Upper lobe of left lung (tissue), 6 donors: ENCODE measurements at regions not wholly inside any gene's neighbourhood (a gene's known extent, or its start where the extent isn't known, plus 50 kb on each side); places are given as distances from the start of the nearest gene placed in this dataset.

ENCODE experiments used
- ATAC-seq, 2 donors: fragments of 200-7000 bp; cut with Tn5 transposase; one replicate each; pipeline ENCODE4 v1.9.1; 2022; ENCODE audit warnings: mild to moderate bottlenecking in 2 of 2, moderate library complexity in 2 of 2; ENCODE audit not compliant: low FRiP score in 2 of 2
- DNase-seq, 2 donors: peaks; one replicate each; pipeline ENCODE4 v3.0.0-alpha.2; 2019 to 2020
- H3K27ac ChIP-seq, 4 donors: fragments of 200-600 bp; sonication (generic); one replicate each; pipeline ENCODE4 v1.5.1; 2016 to 2019
- H3K27me3 ChIP-seq, 4 donors: fragments of 200-600 bp; sonication (generic); one replicate each; pipeline ENCODE4 v1.5.1; 2017 to 2019
- H3K36me3 ChIP-seq, 4 donors: fragments of 200-600 bp; sonication (generic); one replicate each; pipeline ENCODE4 v1.5.1; 2016 to 2019
- H3K4me1 ChIP-seq, 4 donors: fragments of 200-600 bp; sonication (generic); one replicate each; pipeline ENCODE4 v1.5.1; 2018 to 2019
- H3K4me3 ChIP-seq, 4 donors: fragments of 200-600 bp; sonication (generic); one replicate each; pipeline ENCODE4 v1.5.1; 2017 to 2019; ENCODE audit warnings: mild to moderate bottlenecking in 2 of 4, moderate library complexity in 1 of 4
- H3K9me3 ChIP-seq, 4 donors: fragments of 200-600 bp; sonication (generic); one replicate each; pipeline ENCODE4 v1.5.1; 2018 to 2019
- CTCF ChIP-seq, 6 experiments: fragments of 450-650 bp in 4 of 6; fragments of 200-600 bp in 2 of 6; sonication (generic) in 2 of 6; IDR thresholded peaks; one replicate each; pipeline ENCODE4 v1.5.1; 2016 to 2019; ENCODE audit warnings: antibody characterized with exemption in 6 of 6
- EP300 ChIP-seq, 4 donors: sonication (generic); formaldehyde crosslinking; IDR thresholded peaks; one replicate each; pipeline ENCODE4 v1.5.1; 2017; ENCODE audit warnings: antibody characterized with exemption in 4 of 4, control low read depth in 2 of 4
- POLR2A ChIP-seq, 4 donors: fragments of 450-650 bp; IDR thresholded peaks; one replicate each; pipeline ENCODE4 v1.5.1; 2016 to 2017; ENCODE audit warnings: antibody characterized with exemption in 4 of 4, mild to moderate bottlenecking in 2 of 4
- POLR2AphosphoS5 ChIP-seq, 2 donors: sonication (generic); formaldehyde crosslinking; IDR thresholded peaks; one replicate each; pipeline ENCODE4 v1.5.1; 2017; ENCODE audit warnings: antibody characterized with exemption in 2 of 2
- WGBS, 2 donors: methylation state at CpG; one replicate each; pipeline ENCODE4 v1.1.5; 2017 to 2018; 5-methylcytosine and 5-hydroxymethylcytosine counted together
- donor health status: DM: no; HTN: no; CAD: no; lungs with moderate emphysema.
- donor health status: DM: no; HTN: yes; CAD: no; lungs with severe emphysema.

GRCh38 chr7:23968791-23969190 lies 258.8 kb downstream of the STK31 start:
- 54 to 60% methylated on average over 2 of the region's 2 CpGs for WGBS, 2 donors
- TF ChIP-seq POLR2AphosphoS5 (IDR thresholded peaks at IDR 0.05) = no peak
- no peak for TF ChIP-seq CTCF (IDR thresholded peaks at IDR 0.05)
- TF ChIP-seq EP300 (IDR thresholded peaks at IDR 0.05) = no peak
- TF ChIP-seq POLR2A (IDR thresholded peaks at IDR 0.05) = no peak
- ATAC-seq (no peak), DNase-seq (no peak)
- Histone ChIP-seq H3K27me3 (no peaks in the 10 kb centered on the region), H3K9me3 (no peaks in the 10 kb centered on the region), H3K4me1 (no peaks in the 10 kb centered on the region), H3K4me3 (no peak overlapping the region), H3K27ac (no peak overlapping the region), H3K36me3 (no peaks in the 10 kb centered on the region)

- no peak overlapping the region for H3K27ac ChIP-seq
- 37 to 40% methylated on average over 3 of the region's 3 CpGs for WGBS, 2 donors
- H3K27me3 ChIP-seq = no peaks in the 10 kb centered on the region
- H3K4me3 ChIP-seq = no peak overlapping the region
- H3K36me3 ChIP-seq = no peaks in the 10 kb centered on the region
- no peaks in the 10 kb centered on the region for H3K4me1 ChIP-seq
- no peak for TF ChIP-seq POLR2A (IDR thresholded peaks at IDR 0.05)
- no peaks in the 10 kb centered on the region for H3K9me3 ChIP-seq
- DNase-seq (no peak), ATAC-seq (no peak)
Measured at GRCh38 chr7:23969443-23969842, 259.4 kb downstream of the STK31 start.

- WGBS, 2 donors = 79 to 80% methylated on average over 2 of the region's 2 CpGs
- TF ChIP-seq EP300 (IDR thresholded peaks at IDR 0.05) = no peak
- TF ChIP-seq POLR2A (IDR thresholded peaks at IDR 0.05) = no peak
- TF ChIP-seq CTCF (IDR thresholded peaks at IDR 0.05) = no peak
- no peak for TF ChIP-seq POLR2AphosphoS5 (IDR thresholded peaks at IDR 0.05)
- no peak overlapping the region for H3K27ac ChIP-seq
- no peaks in the 10 kb centered on the region for H3K36me3 ChIP-seq
- no peak for DNase-seq
- H3K9me3 ChIP-seq = no peaks in the 10 kb centered on the region
- H3K27me3 ChIP-seq = no peaks in the 10 kb centered on the region
- ATAC-seq = no peak
- no peak overlapping the region for H3K4me3 ChIP-seq
- H3K4me1 ChIP-seq = no peaks in the 10 kb centered on the region
Measured at GRCh38 chr7:23970193-23970592, 260.2 kb downstream of the STK31 start.

- no peak for ATAC-seq
- Histone ChIP-seq H3K9me3 (no peaks in the 10 kb centered on the region), H3K36me3 (no peaks in the 10 kb centered on the region), H3K27ac (no peak overlapping the region), H3K4me1 (no peaks in the 10 kb centered on the region), H3K4me3 (no peak overlapping the region), H3K27me3 (no peaks in the 10 kb centered on the region)
- DNase-seq = no peak
- TF ChIP-seq EP300 (IDR thresholded peaks at IDR 0.05) = no peak
- TF ChIP-seq POLR2AphosphoS5 (IDR thresholded peaks at IDR 0.05) = no peak
- no peak for TF ChIP-seq CTCF (IDR thresholded peaks at IDR 0.05)
- no peak for TF ChIP-seq POLR2A (IDR thresholded peaks at IDR 0.05)
- WGBS, 2 donors = 73 to 76% methylated on average over 3 of the region's 3 CpGs
Measured at GRCh38 chr7:23971031-23971430, 261.0 kb downstream of the STK31 start.

GRCh38 chr7:23972057-23972456 lies 262.0 kb downstream of the STK31 start:
- no peaks in the 10 kb centered on the region for H3K36me3 ChIP-seq
- TF ChIP-seq POLR2A (IDR thresholded peaks at IDR 0.05) (no peak), EP300 (IDR thresholded peaks at IDR 0.05) (no peak), CTCF (IDR thresholded peaks at IDR 0.05) (no peak), POLR2AphosphoS5 (IDR thresholded peaks at IDR 0.05) (no peak)
- H3K9me3 ChIP-seq = no peaks in the 10 kb centered on the region
- no peak overlapping the region for H3K4me3 ChIP-seq
- no peaks in the 10 kb centered on the region for H3K4me1 ChIP-seq
- DNase-seq = no peak
- no peaks in the 10 kb centered on the region for H3K27me3 ChIP-seq
- WGBS, 2 donors = 95 to 100% methylated on average over 3 of the region's 3 CpGs
- no peak overlapping the region for H3K27ac ChIP-seq
- ATAC-seq = no peak
